Endothelial cell of umbilical vein (primary cell): ENCODE measurements at regions not wholly inside any gene's neighbourhood (a gene's known extent, or its start where the extent isn't known, plus 50 kb on each side); places are given as distances from the start of the nearest gene placed in this dataset.

Experiments
- BruUV-seq: library from RNA; stranded (reverse); fragments of 400-500 nt; replicated peaks from 2 replicates; lab custom pipeline; 2021; lab: Mats Ljungman, UMichigan
- CTCF ChIA-PET: fragments of 300-600, 350-600 bp; sonication (Branson Sonifier 250); formaldehyde crosslinking; loops from one replicate; lab custom pipeline; 2021; ENCODE audit warnings: antibody characterized with exemption, inconsistent platforms; lab: Charles Lee
- POLR2A ChIA-PET: fragments of 300-600, 350-600 bp; sonication (Branson Sonifier 250); formaldehyde crosslinking; loops from one replicate; lab custom pipeline; 2021; ENCODE audit warnings: antibody characterized with exemption, inconsistent platforms; lab: Charles Lee
- DNase-seq: peaks from one replicate; pipeline ENCODE4 v3.0.0-alpha.2; 2011; ENCODE audit warnings: low read depth, low spot score
- FAIRE-seq: peaks from 2 replicates; lab custom pipeline; 2011; peaks lifted over from hg19 to GRCh38; lab: Jason Lieb, UNC
- H2AFZ ChIP-seq: 2 replicates; pipeline ENCODE4 v1.6.0; 2012; ENCODE audit warnings: low read depth, low read length, control low read depth, inconsistent platforms
- H3K27ac ChIP-seq: 2 replicates; pipeline ENCODE4 v1.5.1; 2011; ENCODE audit warnings: low read depth, mild to moderate bottlenecking, control low read depth, low read length, moderate library complexity; ENCODE audit not compliant: insufficient read depth
- H3K27me3 ChIP-seq, 2 experiments: 2 replicates each; pipeline versions ENCODE4 v1.6.0 to v1.6.1; 2011; ENCODE audit warnings: low read length in 2 of 2, mixed read lengths in 1 of 2; ENCODE audit not compliant: control insufficient read depth in 2 of 2, insufficient read depth in 2 of 2
- H3K36me3 ChIP-seq, 2 experiments: 2 replicates in 1 of 2; 3 replicates in 1 of 2; pipeline ENCODE4 v1.5.1; 2011; ENCODE audit warnings: low read length in 2 of 2, mild to moderate bottlenecking in 1 of 2, moderate library complexity in 1 of 2; ENCODE audit not compliant: control insufficient read depth in 2 of 2, insufficient read depth in 2 of 2; ENCODE audit errors: extremely low read depth in 1 of 2
- H3K4me1 ChIP-seq: 3 replicates; pipeline ENCODE4 v1.5.1; 2011; ENCODE audit warnings: mild to moderate bottlenecking, low read length; ENCODE audit not compliant: control insufficient read depth, insufficient read depth; ENCODE audit errors: extremely low read depth
- H3K4me2 ChIP-seq: 2 replicates; pipeline ENCODE4 v1.6.1; 2011; ENCODE audit warnings: low read length, control low read depth, mixed read lengths; ENCODE audit not compliant: insufficient read depth
- H3K4me3 ChIP-seq, 3 experiments: fragments of 200-600 bp in 1 of 3; sonication (generic), shearing (Covaris generic) in 1 of 3; replicated peaks in 1 of 3; 2 replicates each; pipeline ENCODE4 v1.5.1; 2011 to 2016; ENCODE audit warnings: control low read depth in 3 of 3, low read length in 3 of 3, mild to moderate bottlenecking in 2 of 3, inconsistent platforms in 1 of 3, low read depth in 1 of 3, moderate library complexity in 1 of 3; ENCODE audit not compliant: insufficient read depth in 1 of 3
- H3K79me2 ChIP-seq: 2 replicates; pipeline ENCODE4 v1.6.0; 2012; ENCODE audit warnings: low read length, inconsistent platforms; ENCODE audit not compliant: control insufficient read depth, insufficient read depth
- H3K9ac ChIP-seq: replicated peaks from 2 replicates; pipeline ENCODE3; 2011; ENCODE audit warnings: low read length, control low read depth; ENCODE audit not compliant: insufficient read depth; ENCODE audit errors: extremely low read depth
- H3K9me1 ChIP-seq: replicated peaks from 3 replicates; pipeline ENCODE4 v1.6.0; 2011; ENCODE audit warnings: mild to moderate bottlenecking, low read length; ENCODE audit not compliant: control insufficient read depth, insufficient read depth; ENCODE audit errors: extremely low read depth
- H3K9me3 ChIP-seq: replicated peaks from 2 replicates; pipeline ENCODE4 v1.5.1; 2012; ENCODE audit warnings: low read length, inconsistent platforms; ENCODE audit not compliant: control insufficient read depth, insufficient read depth
- H4K20me1 ChIP-seq: replicated peaks from 2 replicates; pipeline ENCODE3; 2011; ENCODE audit warnings: mild to moderate bottlenecking, low read length; ENCODE audit not compliant: control insufficient read depth, insufficient read depth; ENCODE audit errors: extremely low read depth
- CTCF ChIP-seq, 2 donors: IDR thresholded peaks; 1 replicate in 1 of 2; 2 replicates in 1 of 2; pipeline ENCODE4 v1.5.1; 2011; ENCODE audit warnings: low read length in 2 of 2, mild to moderate bottlenecking in 2 of 2, moderate library complexity in 2 of 2, control low read depth in 1 of 2, inconsistent platforms in 1 of 2, low read depth in 1 of 2; ENCODE audit not compliant: insufficient read depth in 1 of 2; ENCODE audit errors: extremely low read depth in 1 of 2
- EZH2 ChIP-seq: IDR thresholded peaks from 2 replicates; pipeline ENCODE4 v1.6.1; 2012; ENCODE audit warnings: borderline replicate concordance, low read depth, mild to moderate bottlenecking, moderate library complexity, low read length, inconsistent platforms; ENCODE audit not compliant: severe bottlenecking
- GATA2 ChIP-seq: IDR thresholded peaks from 2 replicates; pipeline ENCODE4 v1.7.0; 2011; ENCODE audit warnings: low read depth, mild to moderate bottlenecking, moderate library complexity, mixed read lengths, low read length; ENCODE audit not compliant: insufficient read length, insufficient read depth
- MAX ChIP-seq: IDR thresholded peaks from 2 replicates; pipeline ENCODE4 v1.6.1; 2011; ENCODE audit not compliant: insufficient read depth, insufficient read length
- POLR2A ChIP-seq: IDR thresholded peaks from 2 replicates; pipeline ENCODE4 v1.6.1; 2012; ENCODE audit warnings: low read depth, mild to moderate bottlenecking, control low read depth, low read length
- POLR2AphosphoS5 ChIP-seq: IDR thresholded peaks from 2 replicates; pipeline ENCODE4 v1.6.1; 2012; ENCODE audit warnings: low read depth, mild to moderate bottlenecking, control low read depth, low read length, moderate library complexity; ENCODE audit not compliant: insufficient read depth
- dilution Hi-C: fragments of 300-500 bp; cut with MboI; formaldehyde crosslinking; loops from one replicate; pipeline ENCODE4 v1.15.0; 2019; ENCODE audit warnings: low sequenced_read_pairs; ENCODE audit not compliant: extremely low pct_ligation_motif_present
- intact Hi-C: fragments of 100-400 bp; cut with micrococcal nuclease; formaldehyde crosslinking; loops from one replicate; pipeline ENCODE4 v1.10.0; 2022

GRCh38 chr1:87786229-87786628 lies 457.5 kb downstream of the LMO4 start:
- dilution Hi-C loops (no loop called here), intact Hi-C loops (no loop called here)
- ChIA-PET POLR2A (no interaction called here), CTCF (no interaction called here)
- DNase-seq = no peak
- H3K4me1 ChIP-seq = no peaks in the 10 kb centered on the region
- no peak overlapping the region for H2AFZ ChIP-seq
- H3K36me3 ChIP-seq = no peaks in the 10 kb centered on the region
- no peak overlapping the region for H3K4me3 ChIP-seq
- H3K27ac ChIP-seq = no peak overlapping the region
- BruUV-seq = no TSS peak
- FAIRE-seq = no peak
- H3K4me2 ChIP-seq = no peak overlapping the region
- no peaks in the 10 kb centered on the region for H4K20me1 ChIP-seq
- no peaks in the 10 kb centered on the region for H3K9me1 ChIP-seq
- peaks cover 0 to 1% of the 10 kb centered on the region in 2 experiments for H3K27me3 ChIP-seq
- H3K9me3 ChIP-seq = no peaks in the 10 kb centered on the region
- H3K79me2 ChIP-seq = no peaks in the 10 kb centered on the region
- no peak for TF ChIP-seq EZH2
- TF ChIP-seq MAX = no peak
- no peak overlapping the region for H3K9ac ChIP-seq

- Histone ChIP-seq H2AFZ (no peak overlapping the region), H3K9me3 (no peaks in the 10 kb centered on the region), H3K27me3 (peaks cover 0 to 1% of the 10 kb centered on the region in 2 experiments), H3K4me2 (no peak overlapping the region), H3K9ac (no peak overlapping the region), H3K36me3 (no peaks in the 10 kb centered on the region), H3K27ac (no peak overlapping the region), H3K9me1 (no peaks in the 10 kb centered on the region), H4K20me1 (no peaks in the 10 kb centered on the region), H3K4me3 (no peak overlapping the region), H3K4me1 (no peaks in the 10 kb centered on the region), H3K79me2 (no peaks in the 10 kb centered on the region)
- BruUV-seq = no TSS peak
- TF ChIP-seq POLR2A = no peak
- no peak for TF ChIP-seq CTCF (IDR thresholded peaks at IDR 0.05; ENCODE audit: extremely low read depth in 1 of 2, insufficient read depth in 1 of 2, low read depth in 1 of 2, low read length in 2 of 2)
- no peak for TF ChIP-seq MAX
- no peak for TF ChIP-seq GATA2
- TF ChIP-seq EZH2 = no peak
- TF ChIP-seq POLR2AphosphoS5 = no peak
- CTCF ChIA-PET = interaction anchor here (0.8 to 1.3 kb wide), 2 partner anchors 9 to 495 kb away, joined by 3 read pairs; no protein-coding TSS in a partner anchor
- FAIRE-seq = no peak
- intact Hi-C loops (no loop called here), dilution Hi-C loops (no loop called here)
- POLR2A ChIA-PET = no interaction called here
- no peak for DNase-seq
These were observed 458.3 kb downstream of the LMO4 start for GRCh38 chr1:87786861-87787545.
